ENCODE measurements at regions not wholly inside any gene's neighbourhood (a gene's known extent, or its start where the extent isn't known, plus 50 kb on each side); places are given as distances from the start of the nearest gene placed in this dataset.

DNA sequence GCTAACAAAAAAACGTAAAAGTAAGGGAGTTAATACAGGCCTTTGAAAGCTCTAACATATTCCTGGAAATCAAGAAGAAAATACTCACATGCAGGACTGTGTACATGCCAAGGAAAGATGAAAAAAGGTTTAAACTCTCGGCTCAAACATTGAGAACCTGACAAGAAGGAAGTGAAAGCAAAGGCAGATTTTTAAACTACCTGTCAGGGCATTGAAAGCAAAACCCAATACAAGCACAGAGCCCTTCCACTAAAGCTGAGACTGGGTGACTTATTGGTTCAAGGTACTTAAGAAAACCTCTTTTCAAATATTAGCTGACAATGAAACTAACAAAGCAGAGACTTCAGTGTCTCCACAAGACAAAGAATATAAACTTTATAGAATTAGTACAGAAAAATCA is 313.0 kb upstream of the GRID2 start:
- TF ChIP-seq, protein P1, sequence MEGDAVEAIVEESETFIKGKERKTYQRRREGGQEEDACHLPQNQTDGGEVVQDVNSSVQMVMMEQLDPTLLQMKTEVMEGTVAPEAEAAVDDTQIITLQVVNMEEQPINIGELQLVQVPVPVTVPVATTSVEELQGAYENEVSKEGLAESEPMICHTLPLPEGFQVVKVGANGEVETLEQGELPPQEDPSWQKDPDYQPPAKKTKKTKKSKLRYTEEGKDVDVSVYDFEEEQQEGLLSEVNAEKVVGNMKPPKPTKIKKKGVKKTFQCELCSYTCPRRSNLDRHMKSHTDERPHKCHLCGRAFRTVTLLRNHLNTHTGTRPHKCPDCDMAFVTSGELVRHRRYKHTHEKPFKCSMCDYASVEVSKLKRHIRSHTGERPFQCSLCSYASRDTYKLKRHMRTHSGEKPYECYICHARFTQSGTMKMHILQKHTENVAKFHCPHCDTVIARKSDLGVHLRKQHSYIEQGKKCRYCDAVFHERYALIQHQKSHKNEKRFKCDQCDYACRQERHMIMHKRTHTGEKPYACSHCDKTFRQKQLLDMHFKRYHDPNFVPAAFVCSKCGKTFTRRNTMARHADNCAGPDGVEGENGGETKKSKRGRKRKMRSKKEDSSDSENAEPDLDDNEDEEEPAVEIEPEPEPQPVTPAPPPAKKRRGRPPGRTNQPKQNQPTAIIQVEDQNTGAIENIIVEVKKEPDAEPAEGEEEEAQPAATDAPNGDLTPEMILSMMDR (conservative IDR thresholded peaks at IDR 0.05 in 1 of 2, IDR thresholded peaks at IDR 0.05 in 1 of 2; ENCODE audit: low read depth in 1 of 2, low read length in 2 of 2): no peak
- TF ChIP-seq EZH2 (IDR thresholded peaks at IDR 0.05; ENCODE audit: low read length, missing control alignments): no peak
